ENCODE measurements at regions not wholly inside any gene's neighbourhood (a gene's known extent, or its start where the extent isn't known, plus 50 kb on each side); places are given as distances from the start of the nearest gene placed in this dataset.

- no peak for TF ChIP-seq CTCF (IDR thresholded peaks at IDR 0.05; ENCODE audit: insufficient read depth, low read length, poor library complexity, severe bottlenecking)
- H3K27me3 ChIP-seq (ENCODE audit: control insufficient read depth, insufficient read depth, low read length): no peaks in the 10 kb centered on the region
- no peaks in the 10 kb centered on the region for H3K36me3 ChIP-seq (ENCODE audit: control insufficient read depth, insufficient read depth, low read length)
- no peak for DNase-seq (ENCODE audit: low read depth)
- no peak overlapping the region for H3K4me3 ChIP-seq (ENCODE audit: low read depth, low read length)
Measured at GRCh38 chr5:10898514-10898913, 137.5 kb upstream of the DAP start.

- Histone ChIP-seq H3K4me3 (ENCODE audit: low read depth, low read length) (no peak overlapping the region), H3K36me3 (ENCODE audit: control insufficient read depth, insufficient read depth, low read length) (no peaks in the 10 kb centered on the region), H3K27me3 (ENCODE audit: control insufficient read depth, insufficient read depth, low read length) (no peaks in the 10 kb centered on the region)
- no peak for TF ChIP-seq CTCF (IDR thresholded peaks at IDR 0.05; ENCODE audit: insufficient read depth, low read length, poor library complexity, severe bottlenecking)
- no peak for DNase-seq (ENCODE audit: low read depth)
Measured at GRCh38 chr5:10896016-10896415, 135.0 kb upstream of the DAP start.

GRCh38 chr5:10894445-10895054 lies 133.5 kb upstream of the DAP start:
- DNase-seq (ENCODE audit: low read depth): no peak
- Histone ChIP-seq H3K4me3 (ENCODE audit: low read depth, low read length) (no peak overlapping the region), H3K27me3 (ENCODE audit: control insufficient read depth, insufficient read depth, low read length) (no peaks in the 10 kb centered on the region), H3K36me3 (ENCODE audit: control insufficient read depth, insufficient read depth, low read length) (no peaks in the 10 kb centered on the region)
- TF ChIP-seq CTCF (IDR thresholded peaks at IDR 0.05; ENCODE audit: insufficient read depth, low read length, poor library complexity, severe bottlenecking): no peak

- Histone ChIP-seq H3K36me3 (ENCODE audit: control insufficient read depth, insufficient read depth, low read length) (no peaks in the 10 kb centered on the region), H3K27me3 (ENCODE audit: control insufficient read depth, insufficient read depth, low read length) (no peaks in the 10 kb centered on the region)
Measured at GRCh38 chr5:10892911-10893215, 131.8 kb upstream of the DAP start.

GRCh38 chr5:10892147-10892910 lies 131.3 kb upstream of the DAP start:
- no peak for DNase-seq (ENCODE audit: low read depth)
- no peaks in the 10 kb centered on the region for H3K36me3 ChIP-seq (ENCODE audit: control insufficient read depth, insufficient read depth, low read length)
- no peak for TF ChIP-seq CTCF (IDR thresholded peaks at IDR 0.05; ENCODE audit: insufficient read depth, low read length, poor library complexity, severe bottlenecking)

More at GRCh38 chr5:10892911-10893215, 131.8 kb upstream of the DAP start:
- no peak for DNase-seq (ENCODE audit: low read depth)
- no peak overlapping the region for H3K4me3 ChIP-seq (ENCODE audit: low read depth, low read length)
- TF ChIP-seq CTCF (IDR thresholded peaks at IDR 0.05; ENCODE audit: insufficient read depth, low read length, poor library complexity, severe bottlenecking): no peak

GRCh38 chr5:10891193-10891592 lies 130.2 kb upstream of the DAP start:
- no peak overlapping the region for H3K4me3 ChIP-seq (ENCODE audit: low read depth, low read length)
- DNase-seq (ENCODE audit: low read depth): no peak
- no peaks in the 10 kb centered on the region for H3K27me3 ChIP-seq (ENCODE audit: control insufficient read depth, insufficient read depth, low read length)
- no peaks in the 10 kb centered on the region for H3K36me3 ChIP-seq (ENCODE audit: control insufficient read depth, insufficient read depth, low read length)
- no peak for TF ChIP-seq CTCF (IDR thresholded peaks at IDR 0.05; ENCODE audit: insufficient read depth, low read length, poor library complexity, severe bottlenecking)

More at GRCh38 chr5:10892147-10892910, 131.3 kb upstream of the DAP start:
- Histone ChIP-seq H3K4me3 (ENCODE audit: low read depth, low read length) (no peak overlapping the region), H3K27me3 (ENCODE audit: control insufficient read depth, insufficient read depth, low read length) (no peaks in the 10 kb centered on the region)

Measured in kidney epithelial cell (primary cell).